ENCODE measurements at regions not wholly inside any gene's neighbourhood (a gene's known extent, or its start where the extent isn't known, plus 50 kb on each side); places are given as distances from the start of the nearest gene placed in this dataset.

DNA sequence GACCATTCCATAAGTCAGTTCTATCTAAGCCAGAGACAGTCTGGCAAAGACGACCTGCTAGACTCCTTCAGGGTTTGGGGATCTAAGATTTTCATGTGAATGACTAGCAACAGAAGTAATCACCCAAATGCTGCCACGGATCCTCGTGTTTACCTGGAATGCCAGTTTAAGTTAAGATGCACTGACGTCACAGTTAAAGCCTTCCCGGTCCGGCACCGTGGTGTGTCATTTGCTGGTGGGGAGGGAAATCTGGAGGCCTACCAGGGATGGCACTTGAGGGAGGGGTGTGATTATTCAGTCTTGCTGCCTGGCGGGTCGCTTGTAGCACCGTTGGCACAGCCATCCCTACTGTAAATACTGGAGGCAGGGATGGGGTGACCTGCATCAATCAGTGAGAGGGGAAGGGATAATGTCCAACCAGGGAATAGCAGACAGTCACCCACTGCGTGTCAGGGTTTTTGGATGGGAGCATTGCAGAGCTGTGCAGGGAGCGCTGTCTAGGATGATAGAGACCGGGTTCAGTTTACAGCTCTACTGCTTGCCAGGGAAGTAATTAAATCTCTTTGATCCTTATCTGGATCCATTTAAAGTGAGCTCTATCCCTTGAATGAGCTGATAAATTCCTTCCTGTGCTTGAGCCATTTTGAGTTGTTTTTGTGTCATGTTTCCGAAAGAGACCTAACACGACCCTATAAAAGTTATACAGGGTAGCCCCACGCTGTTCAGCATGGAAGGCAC lies 764.7 kb upstream of the EEF2KMT start:
- TF ChIP-seq TAF1 (IDR thresholded peaks at IDR 0.05; ENCODE audit: borderline replicate concordance, insufficient read depth, low read length) (no peak), FOXP2 (optimal IDR thresholded peaks at IDR 0.05; ENCODE audit: borderline replicate concordance, extremely low read depth, extremely low read length, insufficient read depth) (no peak), SIN3A (IDR thresholded peaks at IDR 0.05; ENCODE audit: borderline replicate concordance, insufficient read depth, low read length) (no peak), POLR2AphosphoS5 (IDR thresholded peaks at IDR 0.05; ENCODE audit: low read depth, low read length) (no peak)
- TF ChIP-seq, protein P1, sequence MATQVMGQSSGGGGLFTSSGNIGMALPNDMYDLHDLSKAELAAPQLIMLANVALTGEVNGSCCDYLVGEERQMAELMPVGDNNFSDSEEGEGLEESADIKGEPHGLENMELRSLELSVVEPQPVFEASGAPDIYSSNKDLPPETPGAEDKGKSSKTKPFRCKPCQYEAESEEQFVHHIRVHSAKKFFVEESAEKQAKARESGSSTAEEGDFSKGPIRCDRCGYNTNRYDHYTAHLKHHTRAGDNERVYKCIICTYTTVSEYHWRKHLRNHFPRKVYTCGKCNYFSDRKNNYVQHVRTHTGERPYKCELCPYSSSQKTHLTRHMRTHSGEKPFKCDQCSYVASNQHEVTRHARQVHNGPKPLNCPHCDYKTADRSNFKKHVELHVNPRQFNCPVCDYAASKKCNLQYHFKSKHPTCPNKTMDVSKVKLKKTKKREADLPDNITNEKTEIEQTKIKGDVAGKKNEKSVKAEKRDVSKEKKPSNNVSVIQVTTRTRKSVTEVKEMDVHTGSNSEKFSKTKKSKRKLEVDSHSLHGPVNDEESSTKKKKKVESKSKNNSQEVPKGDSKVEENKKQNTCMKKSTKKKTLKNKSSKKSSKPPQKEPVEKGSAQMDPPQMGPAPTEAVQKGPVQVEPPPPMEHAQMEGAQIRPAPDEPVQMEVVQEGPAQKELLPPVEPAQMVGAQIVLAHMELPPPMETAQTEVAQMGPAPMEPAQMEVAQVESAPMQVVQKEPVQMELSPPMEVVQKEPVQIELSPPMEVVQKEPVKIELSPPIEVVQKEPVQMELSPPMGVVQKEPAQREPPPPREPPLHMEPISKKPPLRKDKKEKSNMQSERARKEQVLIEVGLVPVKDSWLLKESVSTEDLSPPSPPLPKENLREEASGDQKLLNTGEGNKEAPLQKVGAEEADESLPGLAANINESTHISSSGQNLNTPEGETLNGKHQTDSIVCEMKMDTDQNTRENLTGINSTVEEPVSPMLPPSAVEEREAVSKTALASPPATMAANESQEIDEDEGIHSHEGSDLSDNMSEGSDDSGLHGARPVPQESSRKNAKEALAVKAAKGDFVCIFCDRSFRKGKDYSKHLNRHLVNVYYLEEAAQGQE (IDR thresholded peaks at IDR 0.05; ENCODE audit: insufficient read depth in 1 of 2, low read depth in 2 of 2, low read length in 2 of 2) = no peak

DNA sequence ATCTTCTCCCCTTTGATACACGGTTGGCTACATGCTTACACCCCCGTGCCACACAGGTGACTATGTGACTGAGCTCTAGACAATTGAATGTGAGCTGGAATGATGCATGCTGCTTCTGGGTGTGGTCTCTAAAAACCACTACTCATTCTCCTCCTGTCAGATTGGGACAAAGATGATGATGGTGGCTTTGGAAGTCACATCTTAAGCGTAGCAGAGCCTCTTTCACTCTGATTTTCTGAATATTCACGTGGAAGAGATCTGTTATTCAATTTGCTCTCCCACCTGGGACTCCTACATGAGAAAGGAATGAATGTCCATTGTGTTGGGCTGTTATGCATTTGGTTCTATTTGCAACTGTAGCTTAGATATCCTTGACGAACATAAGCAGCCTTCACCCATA lies 763.6 kb upstream of the EEF2KMT start:
- TF ChIP-seq FOXP2 (optimal IDR thresholded peaks at IDR 0.05; ENCODE audit: borderline replicate concordance, extremely low read depth, extremely low read length, insufficient read depth) (no peak), SIN3A (IDR thresholded peaks at IDR 0.05; ENCODE audit: borderline replicate concordance, insufficient read depth, low read length) (no peak), POLR2AphosphoS5 (IDR thresholded peaks at IDR 0.05; ENCODE audit: low read depth, low read length) (no peak), TAF1 (IDR thresholded peaks at IDR 0.05; ENCODE audit: borderline replicate concordance, insufficient read depth, low read length) (no peak)
- TF ChIP-seq, protein P1 (IDR thresholded peaks at IDR 0.05; ENCODE audit: insufficient read depth in 1 of 2, low read depth in 2 of 2, low read length in 2 of 2) = no peak

DNA sequence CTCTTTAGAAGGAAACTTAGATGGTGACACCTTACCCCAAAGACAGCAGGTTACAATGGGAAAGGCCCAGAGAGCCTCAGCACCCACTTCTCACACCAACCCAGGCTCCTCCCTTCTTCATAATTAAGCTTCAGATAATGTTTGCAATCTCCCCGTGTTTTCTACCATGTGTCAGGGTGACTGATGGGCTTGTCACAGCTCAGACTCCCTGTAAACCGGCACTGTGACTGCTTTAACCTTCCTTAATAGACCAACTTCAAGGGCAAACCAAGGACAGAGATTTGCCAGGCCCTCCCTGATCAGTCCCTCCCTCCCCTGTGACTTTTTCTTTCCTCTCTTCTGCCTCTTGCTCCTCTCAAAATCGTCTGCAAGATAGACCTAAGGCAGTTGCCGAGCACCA lies 760.6 kb upstream of the EEF2KMT start:
- TF ChIP-seq, protein P1 (IDR thresholded peaks at IDR 0.05; ENCODE audit: insufficient read depth in 1 of 2, low read depth in 2 of 2, low read length in 2 of 2) = no peak
- TF ChIP-seq TAF1 (IDR thresholded peaks at IDR 0.05; ENCODE audit: borderline replicate concordance, insufficient read depth, low read length) = no peak
- no peak for TF ChIP-seq POLR2AphosphoS5 (IDR thresholded peaks at IDR 0.05; ENCODE audit: low read depth, low read length)
- TF ChIP-seq FOXP2 (optimal IDR thresholded peaks at IDR 0.05; ENCODE audit: borderline replicate concordance, extremely low read depth, extremely low read length, insufficient read depth) = no peak
- no peak for TF ChIP-seq SIN3A (IDR thresholded peaks at IDR 0.05; ENCODE audit: borderline replicate concordance, insufficient read depth, low read length)

DNA sequence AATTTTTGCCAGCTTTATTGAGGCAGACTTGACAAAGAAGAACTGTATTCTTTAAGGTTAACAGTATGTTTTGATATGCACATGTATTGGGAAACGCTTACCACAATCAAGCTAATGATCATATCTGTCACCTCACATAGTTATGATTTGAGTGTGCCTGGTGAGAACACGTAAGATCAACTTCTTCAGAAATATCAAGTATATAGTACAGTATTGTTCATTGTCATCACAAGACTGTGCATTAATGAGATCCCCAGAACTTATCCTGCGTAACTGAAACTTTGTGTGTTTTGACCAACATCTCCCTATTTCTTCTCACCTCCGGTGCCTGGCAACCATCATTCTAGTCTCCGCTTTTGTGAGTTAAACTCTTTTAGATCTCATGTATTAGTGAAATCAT lies 756.4 kb upstream of the EEF2KMT start:
- no peak for TF ChIP-seq POLR2AphosphoS5 (IDR thresholded peaks at IDR 0.05; ENCODE audit: low read depth, low read length)
- TF ChIP-seq FOXP2 (optimal IDR thresholded peaks at IDR 0.05; ENCODE audit: borderline replicate concordance, extremely low read depth, extremely low read length, insufficient read depth) = no peak
- TF ChIP-seq TAF1 (IDR thresholded peaks at IDR 0.05; ENCODE audit: borderline replicate concordance, insufficient read depth, low read length) = no peak
- TF ChIP-seq, protein P1 (IDR thresholded peaks at IDR 0.05; ENCODE audit: insufficient read depth in 1 of 2, low read depth in 2 of 2, low read length in 2 of 2) = no peak
- TF ChIP-seq SIN3A (IDR thresholded peaks at IDR 0.05; ENCODE audit: borderline replicate concordance, insufficient read depth, low read length) = no peak
